K562 (cell line): ENCODE measurements at regions not wholly inside any gene's neighbourhood (a gene's known extent, or its start where the extent isn't known, plus 50 kb on each side); places are given as distances from the start of the nearest gene placed in this dataset.

Source experiments
- PTRF ChIP-seq: fragments of 450-650 bp; IDR thresholded peaks from 2 replicates; pipeline ENCODE4 v1.6.1; 2016; ENCODE audit warnings: mild to moderate bottlenecking, missing genetic modification characterization, missing compliant biosample characterization
- RBM25 ChIP-seq: fragments of 200-400 bp; formaldehyde crosslinking; IDR thresholded peaks from 2 replicates; pipeline ENCODE4 v1.6.1; 2018; ENCODE audit warnings: low read length, low read depth, moderate library complexity; ENCODE audit not compliant: severe bottlenecking
- RREB1 ChIP-seq: fragments of 250-450 bp; sonication (Bioruptor Pico); IDR thresholded peaks from 2 replicates; pipeline ENCODE4 v1.4.0; 2020
- SMAD3 ChIP-seq: fragments of 450-650 bp; formaldehyde crosslinking; conservative IDR thresholded peaks from 2 replicates; pipeline ENCODE4 v1.4.0; 2020; ENCODE audit warnings: mild to moderate bottlenecking
- SRF ChIP-seq, 2 experiments: fragments of 250-450, 450-650 bp in 1 of 2; sonication (Bioruptor Pico) in 1 of 2; sonication (generic) in 1 of 2; formaldehyde crosslinking; IDR thresholded peaks; 2 replicates each; pipeline versions ENCODE4 v1.5.0 to v1.5.1; 2020 to 2022; ENCODE audit warnings: mild to moderate bottlenecking in 1 of 2, missing genetic modification reagents in 1 of 2

- TF ChIP-seq RREB1 (no peak), RBM25 (no peak), SMAD3 (no peak), PTRF (tag) (no peak), SRF (CRISPR knock-in tag; IDR thresholded peaks at IDR 0.05) (no peak)
Measured at GRCh38 chrX:35499071-35499862, 298.9 kb upstream of the MAGEB16 start (continued).
